Activated naive CD8-positive, alpha-beta T cell treated with anti-CD3 and anti-CD28 coated beads, Interleukin-2, amount 50 U/mL, for 24 hours (primary cell): ENCODE measurements at regions not wholly inside any gene's neighbourhood (a gene's known extent, or its start where the extent isn't known, plus 50 kb on each side); places are given as distances from the start of the nearest gene placed in this dataset.

Experiments
- ATAC-seq: fragments of 150-1000 bp; cut with Tn5 transposase; one replicate; pipeline ENCODE4 v1.10.0; 2021
- DNase-seq: peaks from one replicate; pipeline ENCODE4 v3.0.0; 2021
- H3K27ac Mint-ChIP-seq: one replicate; pipeline ENCODE4 v1.8.0; 2021; ENCODE audit warnings: mild to moderate bottlenecking, mixed read lengths
- H3K27me3 Mint-ChIP-seq: one replicate; pipeline ENCODE4 v1.8.0; 2021; ENCODE audit warnings: mixed read lengths
- H3K36me3 Mint-ChIP-seq: one replicate; pipeline ENCODE4 v1.8.0; 2021; ENCODE audit warnings: low read depth, mixed read lengths
- H3K4me1 Mint-ChIP-seq: one replicate; pipeline ENCODE4 v1.8.0; 2021; ENCODE audit warnings: mixed read lengths
- H3K4me3 Mint-ChIP-seq: one replicate; pipeline ENCODE4 v1.8.0; 2021; ENCODE audit warnings: mild to moderate bottlenecking, moderate library complexity, mixed read lengths
- H3K9me3 Mint-ChIP-seq: one replicate; pipeline ENCODE4 v1.8.0; 2021; ENCODE audit warnings: mixed read lengths

DNA sequence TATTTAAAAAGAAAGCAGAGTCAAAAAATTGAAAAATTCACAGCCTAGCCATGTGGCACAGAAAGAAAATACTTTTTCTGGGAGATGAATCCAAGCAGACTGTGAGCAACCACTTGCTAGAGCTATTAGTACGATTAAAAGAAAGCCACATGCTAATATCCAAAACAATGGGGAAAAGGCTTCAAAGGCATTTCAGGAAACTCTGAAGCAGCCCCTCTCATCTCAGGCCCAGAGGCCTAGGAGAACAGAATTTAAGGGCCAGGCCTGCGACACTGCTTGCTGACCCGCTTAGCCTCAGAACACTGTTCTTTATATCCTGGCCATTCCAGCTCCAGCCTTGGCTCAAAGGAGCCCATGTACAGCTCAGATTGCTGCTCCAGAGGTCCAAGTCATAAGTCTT lies 1257.0 kb upstream of the CDH18 start:
- ATAC-seq (no peak), DNase-seq (no peak)
- Mint-ChIP-seq H3K4me1 (no peaks in the 10 kb centered on the region), H3K4me3 (no peak overlapping the region), H3K36me3 (no peaks in the 10 kb centered on the region), H3K27ac (no peak overlapping the region), H3K27me3 (no peaks in the 10 kb centered on the region), H3K9me3 (peaks cover 4% of the 10 kb centered on the region)

- Mint-ChIP-seq H3K27me3 (no peaks in the 10 kb centered on the region), H3K36me3 (no peaks in the 10 kb centered on the region), H3K4me3 (no peak overlapping the region), H3K9me3 (peaks cover 4% of the 10 kb centered on the region), H3K27ac (no peak overlapping the region), H3K4me1 (no peaks in the 10 kb centered on the region)
- no peak for DNase-seq
- ATAC-seq = no peak
These were observed 1250.8 kb upstream of the CDH18 start for GRCh38 chr5:21238786-21239185.

- Mint-ChIP-seq H3K36me3 (no peaks in the 10 kb centered on the region), H3K27ac (no peak overlapping the region), H3K9me3 (peaks cover 4% of the 10 kb centered on the region), H3K4me1 (no peaks in the 10 kb centered on the region), H3K27me3 (no peaks in the 10 kb centered on the region), H3K4me3 (no peak overlapping the region)
- ATAC-seq (no peak), DNase-seq (no peak)
These were observed 1249.5 kb upstream of the CDH18 start for GRCh38 chr5:21237461-21237860.

DNA sequence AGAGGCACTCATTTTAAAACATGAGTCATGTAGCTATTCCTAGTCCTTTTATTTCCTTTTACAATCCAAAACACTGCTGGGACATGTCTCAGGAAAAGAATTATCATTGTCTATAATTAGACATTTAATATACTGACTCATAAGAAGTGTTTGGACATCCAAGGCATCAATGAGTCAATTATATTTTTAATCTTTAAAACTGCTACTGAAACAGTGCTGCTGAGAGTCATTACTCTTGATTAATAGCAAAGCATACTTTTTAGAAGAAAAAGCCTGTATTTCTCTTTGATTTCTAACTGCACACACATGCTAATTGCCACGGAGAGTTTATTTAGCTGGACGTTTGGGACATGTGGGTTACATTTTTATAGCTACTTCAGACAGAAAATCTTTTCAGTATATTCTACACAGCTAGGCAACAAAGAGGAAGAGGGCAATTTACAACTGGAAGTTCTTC lies 1249.0 kb upstream of the CDH18 start:
- no peaks in the 10 kb centered on the region for H3K27me3 Mint-ChIP-seq

GRCh38 chr5:21236104-21236503 lies 1248.1 kb upstream of the CDH18 start:
- Mint-ChIP-seq H3K4me3 (no peak overlapping the region), H3K27ac (no peak overlapping the region), H3K27me3 (no peaks in the 10 kb centered on the region), H3K4me1 (no peaks in the 10 kb centered on the region), H3K36me3 (no peaks in the 10 kb centered on the region), H3K9me3 (no peaks in the 10 kb centered on the region)
- DNase-seq = no peak
- no peak for ATAC-seq

More for the DNA sequence above, 1249.0 kb upstream of the CDH18 start:
- Mint-ChIP-seq H3K4me1 (no peaks in the 10 kb centered on the region), H3K4me3 (no peak overlapping the region), H3K9me3 (peaks cover 2% of the 10 kb centered on the region), H3K36me3 (no peaks in the 10 kb centered on the region), H3K27ac (no peak overlapping the region)
- no peak for ATAC-seq
- no peak for DNase-seq

- H3K36me3 Mint-ChIP-seq = no peaks in the 10 kb centered on the region
- no peak for ATAC-seq
These were observed 1237.4 kb upstream of the CDH18 start for GRCh38 chr5:21225223-21226064.

DNA sequence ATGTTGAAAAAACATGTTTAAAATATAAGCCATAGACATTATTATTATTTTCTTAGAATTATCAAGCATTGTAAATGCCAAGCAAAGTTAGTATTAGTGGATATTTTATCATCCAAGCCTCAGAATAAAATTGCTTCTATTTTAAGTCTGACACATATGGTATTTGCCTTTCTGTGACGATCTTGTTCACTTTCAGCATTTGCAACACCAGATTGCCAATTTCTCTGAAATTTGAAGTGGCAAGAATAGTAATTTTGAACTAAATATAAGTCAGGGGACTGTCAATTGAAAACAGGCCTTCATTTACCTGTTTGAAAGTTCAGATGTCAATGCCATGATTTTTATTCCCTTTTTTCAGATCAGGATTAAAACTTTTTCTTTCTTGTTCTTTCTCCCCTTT lies 1233.6 kb upstream of the CDH18 start:
- H3K36me3 Mint-ChIP-seq = no peaks in the 10 kb centered on the region
- H3K4me1 Mint-ChIP-seq = no peaks in the 10 kb centered on the region

More at GRCh38 chr5:21225223-21226064, 1237.4 kb upstream of the CDH18 start:
- DNase-seq = no peak
- Mint-ChIP-seq H3K9me3 (peaks cover 27% of the 10 kb centered on the region), H3K4me1 (no peaks in the 10 kb centered on the region), H3K27me3 (no peaks in the 10 kb centered on the region), H3K4me3 (no peak overlapping the region), H3K27ac (no peak overlapping the region)

GRCh38 chr5:21219966-21220365 lies 1232.0 kb upstream of the CDH18 start:
- DNase-seq = no peak
- H3K27me3 Mint-ChIP-seq = no peaks in the 10 kb centered on the region
- H3K4me1 Mint-ChIP-seq = no peaks in the 10 kb centered on the region
- H3K9me3 Mint-ChIP-seq = peaks cover 17% of the 10 kb centered on the region
- no peak for ATAC-seq
- H3K36me3 Mint-ChIP-seq = no peaks in the 10 kb centered on the region
- H3K27ac Mint-ChIP-seq = no peak overlapping the region
- no peak overlapping the region for H3K4me3 Mint-ChIP-seq

More for the DNA sequence above, 1233.6 kb upstream of the CDH18 start:
- no peak for ATAC-seq
- Mint-ChIP-seq H3K27ac (no peak overlapping the region), H3K27me3 (no peaks in the 10 kb centered on the region), H3K9me3 (peaks cover 23% of the 10 kb centered on the region), H3K4me3 (no peak overlapping the region)
- DNase-seq = no peak

DNA sequence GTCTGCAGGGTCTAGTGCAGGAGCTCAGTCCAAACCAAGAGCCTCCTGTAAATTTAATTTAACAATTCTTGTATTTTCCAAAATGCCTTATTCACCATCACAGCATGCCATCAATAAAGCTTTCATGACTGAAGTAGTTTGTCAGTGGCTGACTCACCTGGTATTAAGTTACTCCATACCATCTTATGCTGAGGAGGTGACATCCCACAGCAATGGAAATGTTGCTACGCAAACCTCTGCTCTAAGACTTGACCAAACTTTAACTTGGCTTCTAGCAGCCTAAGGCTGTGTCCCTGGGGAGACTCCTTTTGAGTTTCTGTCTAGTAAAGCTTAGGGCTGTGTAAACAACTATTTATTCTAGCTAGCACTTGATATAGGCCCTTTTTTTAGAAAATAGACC lies 1231.3 kb upstream of the CDH18 start:
- Mint-ChIP-seq H3K27ac (no peak overlapping the region), H3K36me3 (no peaks in the 10 kb centered on the region), H3K9me3 (peaks cover 17% of the 10 kb centered on the region), H3K4me3 (no peak overlapping the region), H3K4me1 (no peaks in the 10 kb centered on the region), H3K27me3 (no peaks in the 10 kb centered on the region)
- ATAC-seq (no peak), DNase-seq (no peak)

DNA sequence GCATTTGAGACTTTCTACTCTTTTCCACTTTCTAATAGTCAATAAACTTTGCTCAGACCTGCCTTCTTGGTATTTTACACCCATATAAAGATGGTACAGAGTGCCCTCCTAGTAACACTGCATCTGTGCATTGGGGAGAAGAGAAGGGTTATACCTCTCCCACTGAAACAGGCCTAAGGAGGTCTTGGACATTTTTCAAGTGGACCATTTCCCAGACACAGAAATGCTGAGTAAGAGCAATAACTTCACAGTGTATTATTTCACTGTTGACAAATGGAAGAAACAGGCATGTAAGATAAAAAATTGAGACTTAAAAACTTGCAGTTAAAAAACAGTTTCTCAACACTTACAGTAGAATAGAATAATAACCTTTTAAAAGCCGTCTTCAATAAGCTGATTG lies 1224.0 kb upstream of the CDH18 start:
- Mint-ChIP-seq H3K9me3 (peaks cover 6% of the 10 kb centered on the region), H3K4me3 (no peak overlapping the region), H3K27ac (no peak overlapping the region), H3K36me3 (no peaks in the 10 kb centered on the region), H3K27me3 (no peaks in the 10 kb centered on the region), H3K4me1 (no peaks in the 10 kb centered on the region)
- ATAC-seq (no peak), DNase-seq (no peak)

DNA sequence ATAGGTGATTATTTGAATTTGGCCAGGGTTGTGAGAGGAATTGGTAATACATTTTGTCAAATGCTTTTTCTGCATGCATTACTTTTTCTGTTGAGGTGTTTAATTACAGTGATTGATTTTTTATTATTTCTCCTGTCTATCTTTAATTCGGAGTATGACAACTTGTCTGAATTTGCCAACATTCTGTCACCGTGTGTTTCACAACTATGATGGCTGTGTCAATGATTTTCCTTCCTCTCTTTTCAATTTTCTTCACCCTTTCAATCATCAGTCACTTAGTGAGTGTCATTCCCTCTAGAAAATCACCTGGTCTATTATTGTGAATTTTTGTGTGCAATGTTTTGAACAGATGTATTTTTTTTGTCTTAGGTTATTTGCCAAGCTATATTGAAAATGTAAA lies 1221.4 kb upstream of the CDH18 start:
- no peak for ATAC-seq
- no peak for DNase-seq
- Mint-ChIP-seq H3K9me3 (peaks cover 6% of the 10 kb centered on the region), H3K36me3 (no peaks in the 10 kb centered on the region), H3K27me3 (no peaks in the 10 kb centered on the region), H3K4me1 (no peaks in the 10 kb centered on the region), H3K4me3 (no peak overlapping the region), H3K27ac (no peak overlapping the region)

DNA sequence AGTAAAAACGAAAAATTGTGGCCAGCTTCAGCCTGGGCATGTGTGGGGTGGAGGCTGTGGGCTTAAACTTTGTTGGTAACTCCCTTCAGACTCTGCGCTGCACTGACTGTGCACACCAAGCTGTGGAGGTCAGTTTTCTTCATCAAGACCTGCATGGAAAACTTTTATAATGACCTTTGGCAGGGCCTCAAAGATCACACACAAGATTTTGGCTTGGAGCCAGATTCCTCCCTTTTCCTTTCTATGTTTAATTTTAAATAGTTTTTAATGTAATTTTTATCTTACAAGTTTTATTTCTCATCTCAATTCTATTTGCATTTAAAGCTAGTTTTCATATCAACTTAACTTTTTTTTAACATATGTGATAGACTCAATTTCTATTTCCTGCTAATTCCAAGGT lies 1211.1 kb upstream of the CDH18 start:
- DNase-seq = no peak
- no peak overlapping the region for H3K27ac Mint-ChIP-seq
- no peaks in the 10 kb centered on the region for H3K36me3 Mint-ChIP-seq
- no peaks in the 10 kb centered on the region for H3K4me1 Mint-ChIP-seq
- ATAC-seq = no peak
- H3K9me3 Mint-ChIP-seq = peaks cover 19% of the 10 kb centered on the region
- no peaks in the 10 kb centered on the region for H3K27me3 Mint-ChIP-seq
- no peak overlapping the region for H3K4me3 Mint-ChIP-seq

GRCh38 chr5:21195145-21195544 lies 1207.1 kb upstream of the CDH18 start:
- Mint-ChIP-seq H3K36me3 (no peaks in the 10 kb centered on the region), H3K4me1 (no peaks in the 10 kb centered on the region), H3K27me3 (no peaks in the 10 kb centered on the region), H3K9me3 (peaks cover 14% of the 10 kb centered on the region), H3K27ac (no peak overlapping the region), H3K4me3 (no peak overlapping the region)
- DNase-seq = no peak
- ATAC-seq = no peak

- H3K9me3 Mint-ChIP-seq = peaks cover 5% of the 10 kb centered on the region
- ATAC-seq = no peak
- no peak for DNase-seq
- no peaks in the 10 kb centered on the region for H3K36me3 Mint-ChIP-seq
- no peaks in the 10 kb centered on the region for H3K4me1 Mint-ChIP-seq
- H3K4me3 Mint-ChIP-seq = no peak overlapping the region
- no peak overlapping the region for H3K27ac Mint-ChIP-seq
- no peaks in the 10 kb centered on the region for H3K27me3 Mint-ChIP-seq
These were observed 1197.5 kb upstream of the CDH18 start for GRCh38 chr5:21185536-21185935.

GRCh38 chr5:21184581-21184980 lies 1196.6 kb upstream of the CDH18 start:
- Mint-ChIP-seq H3K27me3 (no peaks in the 10 kb centered on the region), H3K4me3 (no peak overlapping the region), H3K36me3 (no peaks in the 10 kb centered on the region), H3K27ac (no peak overlapping the region), H3K9me3 (peaks cover 10% of the 10 kb centered on the region), H3K4me1 (no peaks in the 10 kb centered on the region)
- DNase-seq (no peak), ATAC-seq (no peak)
